Stimulated activated CD8-positive, alpha-beta memory T cell treated with anti-CD3 and anti-CD28 coated beads, Interleukin-7, amount 100 ng/mL, for 1 hour (primary cell): ENCODE measurements at regions not wholly inside any gene's neighbourhood (a gene's known extent, or its start where the extent isn't known, plus 50 kb on each side); places are given as distances from the start of the nearest gene placed in this dataset.

Experiments
- DNase-seq, 2 donors: peaks; one replicate each; pipeline ENCODE4 v3.0.0-alpha.2; 2020; ENCODE audit warnings: low read depth in 2 of 2

GRCh38 chr3:103894162-103894822 lies 1459.5 kb downstream of the ZPLD1 start:
- DNase-seq: no peak

- DNase-seq: no peak
These were observed 1464.5 kb downstream of the ZPLD1 start for GRCh38 chr3:103899328-103899727.

- no peak for DNase-seq
These were observed 1461.7 kb upstream of the ALCAM start for GRCh38 chr3:103904991-103905390.

- no peak for DNase-seq
These were observed 1460.4 kb upstream of the ALCAM start for GRCh38 chr3:103906304-103906703.

- DNase-seq: no peak
These were observed 1459.9 kb upstream of the ALCAM start for GRCh38 chr3:103906808-103907207.

GRCh38 chr3:103907567-103907966 lies 1459.1 kb upstream of the ALCAM start:
- no peak for DNase-seq

- DNase-seq: no peak
These were observed 1457.3 kb upstream of the ALCAM start for GRCh38 chr3:103909395-103909794.

GRCh38 chr3:103918336-103918735 lies 1448.4 kb upstream of the ALCAM start:
- no peak for DNase-seq

GRCh38 chr3:103919327-103919726 lies 1447.4 kb upstream of the ALCAM start:
- DNase-seq: no peak

- DNase-seq: no peak
These were observed 1442.8 kb upstream of the ALCAM start for GRCh38 chr3:103923907-103924306.

- no peak for DNase-seq
These were observed 1442.2 kb upstream of the ALCAM start for GRCh38 chr3:103924544-103924943.

- no peak for DNase-seq
These were observed 1439.8 kb upstream of the ALCAM start for GRCh38 chr3:103926936-103927335.

- no peak for DNase-seq
These were observed 1438.8 kb upstream of the ALCAM start for GRCh38 chr3:103927896-103928295.

GRCh38 chr3:103937094-103937493 lies 1429.6 kb upstream of the ALCAM start:
- DNase-seq: no peak

GRCh38 chr3:103947062-103947461 lies 1419.6 kb upstream of the ALCAM start:
- no peak for DNase-seq

- no peak for DNase-seq
These were observed 1417.0 kb upstream of the ALCAM start for GRCh38 chr3:103949693-103950092.

- DNase-seq: no peak
These were observed 1416.0 kb upstream of the ALCAM start for GRCh38 chr3:103950676-103951075.

GRCh38 chr3:103953796-103954195 lies 1412.9 kb upstream of the ALCAM start:
- no peak for DNase-seq

- no peak for DNase-seq
These were observed 1405.9 kb upstream of the ALCAM start for GRCh38 chr3:103960819-103961218.

- DNase-seq: no peak
These were observed 1403.1 kb upstream of the ALCAM start for GRCh38 chr3:103963599-103963998.

- no peak for DNase-seq
These were observed 1400.9 kb upstream of the ALCAM start for GRCh38 chr3:103965764-103966163.

GRCh38 chr3:103966749-103967148 lies 1400.0 kb upstream of the ALCAM start:
- no peak for DNase-seq

- DNase-seq: no peak
These were observed 1398.6 kb upstream of the ALCAM start for GRCh38 chr3:103968131-103968530.

GRCh38 chr3:103968751-103969150 lies 1398.0 kb upstream of the ALCAM start:
- no peak for DNase-seq
